GM19043 (cell line): ENCODE measurements at regions not wholly inside any gene's neighbourhood (a gene's known extent, or its start where the extent isn't known, plus 50 kb on each side); places are given as distances from the start of the nearest gene placed in this dataset.

ENCODE experiments used
- ATAC-seq: cut with Tn5 transposase; IDR thresholded peaks from one replicate; pipeline ENCODE4 v1.9.1; 2021; ENCODE audit warnings: low read depth; ENCODE audit not compliant: unreplicated experiment

GRCh38 chr16:66222756-66223155 is 143.7 kb upstream of the CDH5 start:
- ATAC-seq = no peak

- no peak for ATAC-seq
These were observed 145.8 kb upstream of the CDH5 start for GRCh38 chr16:66220702-66221101.

GRCh38 chr16:66219491-66219890 is 147.0 kb upstream of the CDH5 start:
- ATAC-seq = no peak

GRCh38 chr16:66212428-66212827 is 154.1 kb upstream of the CDH5 start:
- no peak for ATAC-seq

- no peak for ATAC-seq
These were observed 154.8 kb upstream of the CDH5 start for GRCh38 chr16:66211651-66212050.

- ATAC-seq = no peak
These were observed 158.6 kb upstream of the CDH5 start for GRCh38 chr16:66207883-66208265.

GRCh38 chr16:66207139-66207882 is 159.2 kb upstream of the CDH5 start:
- no peak for ATAC-seq

GRCh38 chr16:66206363-66206762 is 160.1 kb upstream of the CDH5 start:
- ATAC-seq = no peak

- ATAC-seq = no peak
These were observed 160.9 kb upstream of the CDH5 start for GRCh38 chr16:66205287-66206231.

GRCh38 chr16:66204756-66205155 is 161.7 kb upstream of the CDH5 start:
- no peak for ATAC-seq

- no peak for ATAC-seq
These were observed 163.0 kb upstream of the CDH5 start for GRCh38 chr16:66203476-66203875.

GRCh38 chr16:66199189-66199588 is 167.3 kb upstream of the CDH5 start:
- ATAC-seq = no peak

GRCh38 chr16:66198641-66199040 is 167.8 kb upstream of the CDH5 start:
- no peak for ATAC-seq

GRCh38 chr16:66197668-66198278 is 168.7 kb upstream of the CDH5 start:
- no peak for ATAC-seq

- ATAC-seq = no peak
These were observed 169.7 kb upstream of the CDH5 start for GRCh38 chr16:66196770-66197169.

GRCh38 chr16:66194866-66195265 is 171.6 kb upstream of the CDH5 start:
- ATAC-seq = no peak

- no peak for ATAC-seq
These were observed 172.8 kb upstream of the CDH5 start for GRCh38 chr16:66193543-66194229.

- ATAC-seq = no peak
These were observed 176.1 kb upstream of the CDH5 start for GRCh38 chr16:66190411-66190810.

- ATAC-seq = no peak
These were observed 176.5 kb upstream of the CDH5 start for GRCh38 chr16:66189951-66190350.

- ATAC-seq = no peak
These were observed 177.4 kb upstream of the CDH5 start for GRCh38 chr16:66188917-66189725.
